ENCODE measurements at regions not wholly inside any gene's neighbourhood (a gene's known extent, or its start where the extent isn't known, plus 50 kb on each side); places are given as distances from the start of the nearest gene placed in this dataset.

- DNase-seq: no peak
Measured at GRCh38 chr12:44961887-44962286, 85.8 kb upstream of the NELL2 start.

- DNase-seq: no peak
Measured at GRCh38 chr12:44960856-44961255, 84.7 kb upstream of the NELL2 start.

- no peak for DNase-seq
Measured at GRCh38 chr12:44960423-44960822, 84.3 kb upstream of the NELL2 start.

- DNase-seq: no peak
Measured at GRCh38 chr12:44947163-44947562, 71.0 kb upstream of the NELL2 start.

GRCh38 chr12:44942714-44943113 lies 66.6 kb upstream of the NELL2 start:
- no peak for DNase-seq

- peak; percentile 61 for DNase-seq
Measured at GRCh38 chr12:44930972-44931600, 55.0 kb upstream of the NELL2 start.

GRCh38 chr12:44929236-44929885 lies 53.2 kb upstream of the NELL2 start:
- no peak for DNase-seq

All from hematopoietic multipotent progenitor cell treated with erythropoietin and hydrocortisone succinate and interleukin-3 and kit ligand, for 8 days (in vitro differentiated cells).